Calu3 (cell line): ENCODE measurements at regions not wholly inside any gene's neighbourhood (a gene's known extent, or its start where the extent isn't known, plus 50 kb on each side); places are given as distances from the start of the nearest gene placed in this dataset.
A peak's percentile ranks its signal among the peaks of the same experiment; 100 is the strongest.

Experiments
- BruUV-seq: library from RNA; stranded (reverse); fragments of 400-500 nt; replicated peaks from 2 replicates; lab custom pipeline; 2021; lab: Mats Ljungman, UMichigan
- CTCF ChIA-PET: fragments of 300-600 bp; sonication (Branson Sonifier 250); formaldehyde crosslinking; loops from one replicate; lab custom pipeline; 2022; ENCODE audit warnings: antibody characterized with exemption; lab: Charles Lee
- DNase-seq: peaks from one replicate; pipeline ENCODE4 v3.0.0; 2022
- H3K27ac Mint-ChIP-seq: one replicate; pipeline ENCODE4 v1.8.0; 2022; ENCODE audit warnings: mixed read lengths; ENCODE audit not compliant: unreplicated experiment
- H3K27me3 Mint-ChIP-seq: one replicate; pipeline ENCODE4 v1.8.0; 2022; ENCODE audit warnings: mixed read lengths; ENCODE audit not compliant: unreplicated experiment
- H3K36me3 Mint-ChIP-seq: one replicate; pipeline ENCODE4 v1.8.0; 2022; ENCODE audit warnings: mild to moderate bottlenecking, moderate library complexity, mixed read lengths; ENCODE audit not compliant: insufficient read depth, unreplicated experiment
- H3K4me1 Mint-ChIP-seq: one replicate; pipeline ENCODE4 v1.8.0; 2022; ENCODE audit warnings: mild to moderate bottlenecking, low read depth, mixed read lengths; ENCODE audit not compliant: unreplicated experiment
- H3K4me3 Mint-ChIP-seq: one replicate; pipeline ENCODE4 v1.8.0; 2022; ENCODE audit warnings: mild to moderate bottlenecking, low read depth, moderate library complexity, mixed read lengths; ENCODE audit not compliant: unreplicated experiment
- H3K9me3 Mint-ChIP-seq: one replicate; pipeline ENCODE4 v1.8.0; 2022; ENCODE audit warnings: low read depth, mixed read lengths; ENCODE audit not compliant: unreplicated experiment
- intact Hi-C: fragments of 100-400 bp; cut with micrococcal nuclease; formaldehyde crosslinking; loops from one replicate; pipeline ENCODE4 v1.10.0; 2022; ENCODE audit not compliant: unreplicated experiment
- TF ChIP-seq, protein P1 (sequence below): fragments of 200-600 bp; IDR thresholded peaks from one replicate; pipeline ENCODE4 v1.8.0; 2022; ENCODE audit warnings: antibody characterized with exemption; ENCODE audit not compliant: unreplicated experiment

DNA sequence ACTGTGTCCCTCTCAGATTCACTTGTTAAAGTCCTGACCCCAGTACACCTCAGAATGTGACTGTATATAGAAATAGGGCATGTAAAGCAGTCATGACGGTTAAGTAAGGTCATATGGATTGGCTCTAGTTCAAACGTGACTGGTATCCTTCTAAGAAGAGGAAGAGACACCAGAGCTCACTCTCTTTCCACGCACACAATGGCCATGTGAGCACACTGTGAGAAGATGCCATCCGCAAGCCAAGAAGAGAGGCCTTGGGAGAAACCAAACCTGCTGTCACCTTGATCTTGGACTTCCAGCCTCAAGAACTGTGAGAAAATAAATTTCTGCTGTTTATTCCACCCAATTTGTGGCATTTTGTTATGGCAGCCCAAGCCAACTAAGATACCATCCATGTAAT is 56.8 kb upstream of the IRF2BP2 start:
- Mint-ChIP-seq H3K4me3 (no peak overlapping the region), H3K36me3 (no peaks in the 10 kb centered on the region), H3K27ac (no peak overlapping the region), H3K4me1 (peaks cover 34% of the 10 kb centered on the region), H3K9me3 (peaks cover 4% of the 10 kb centered on the region), H3K27me3 (no peaks in the 10 kb centered on the region)
- intact Hi-C loops, result no loop called here
- DNase-seq, result no peak
- TF ChIP-seq, protein P1, sequence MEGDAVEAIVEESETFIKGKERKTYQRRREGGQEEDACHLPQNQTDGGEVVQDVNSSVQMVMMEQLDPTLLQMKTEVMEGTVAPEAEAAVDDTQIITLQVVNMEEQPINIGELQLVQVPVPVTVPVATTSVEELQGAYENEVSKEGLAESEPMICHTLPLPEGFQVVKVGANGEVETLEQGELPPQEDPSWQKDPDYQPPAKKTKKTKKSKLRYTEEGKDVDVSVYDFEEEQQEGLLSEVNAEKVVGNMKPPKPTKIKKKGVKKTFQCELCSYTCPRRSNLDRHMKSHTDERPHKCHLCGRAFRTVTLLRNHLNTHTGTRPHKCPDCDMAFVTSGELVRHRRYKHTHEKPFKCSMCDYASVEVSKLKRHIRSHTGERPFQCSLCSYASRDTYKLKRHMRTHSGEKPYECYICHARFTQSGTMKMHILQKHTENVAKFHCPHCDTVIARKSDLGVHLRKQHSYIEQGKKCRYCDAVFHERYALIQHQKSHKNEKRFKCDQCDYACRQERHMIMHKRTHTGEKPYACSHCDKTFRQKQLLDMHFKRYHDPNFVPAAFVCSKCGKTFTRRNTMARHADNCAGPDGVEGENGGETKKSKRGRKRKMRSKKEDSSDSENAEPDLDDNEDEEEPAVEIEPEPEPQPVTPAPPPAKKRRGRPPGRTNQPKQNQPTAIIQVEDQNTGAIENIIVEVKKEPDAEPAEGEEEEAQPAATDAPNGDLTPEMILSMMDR, result no peak
- BruUV-seq, result no TSS peak
- CTCF ChIA-PET, result no interaction called here

DNA sequence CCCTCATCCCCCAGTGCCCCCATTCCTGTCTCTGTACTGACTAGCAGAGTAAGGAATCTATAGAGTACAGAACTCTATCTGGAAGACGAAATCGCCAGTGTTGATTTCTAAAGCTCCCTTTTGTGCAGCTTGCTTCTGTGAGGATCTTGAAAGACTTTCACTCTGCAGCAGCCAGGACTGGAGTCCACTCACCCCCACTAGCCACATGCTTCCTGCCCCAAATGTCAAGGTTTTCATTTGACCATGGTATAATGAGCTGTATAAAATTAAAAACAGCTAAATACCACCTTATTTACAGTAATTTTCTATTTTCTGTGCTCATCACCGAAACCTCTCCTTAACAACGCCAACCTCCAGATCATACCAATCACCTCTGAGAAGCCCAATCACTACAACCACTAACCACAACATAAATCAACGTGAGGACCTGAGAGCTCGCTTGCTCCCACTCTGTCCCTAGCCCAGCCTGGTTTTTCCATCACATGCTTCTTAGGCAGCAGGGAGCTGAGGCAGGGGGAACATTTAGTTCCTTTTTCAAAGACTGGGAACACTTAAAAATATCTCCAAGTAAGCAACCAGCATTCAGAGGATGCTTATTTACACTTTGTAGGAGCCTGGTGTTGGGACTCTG is 56.1 kb upstream of the IRF2BP2 start:
- H3K27ac Mint-ChIP-seq, result no peak overlapping the region
- TF ChIP-seq, protein P1, result no peak
- H3K36me3 Mint-ChIP-seq, result no peaks in the 10 kb centered on the region
- peaks cover 4% of the 10 kb centered on the region for H3K9me3 Mint-ChIP-seq
- intact Hi-C loops, result no loop called here
- BruUV-seq, result no TSS peak
- no peak overlapping the region for H3K4me3 Mint-ChIP-seq
- CTCF ChIA-PET, result interaction anchor here (0.6 kb wide), 1 partner anchor 9 kb away, joined by 3 read pairs; no protein-coding TSS in a partner anchor
- DNase-seq, result no peak
- H3K4me1 Mint-ChIP-seq, result peaks cover 34% of the 10 kb centered on the region
- H3K27me3 Mint-ChIP-seq, result no peaks in the 10 kb centered on the region

DNA sequence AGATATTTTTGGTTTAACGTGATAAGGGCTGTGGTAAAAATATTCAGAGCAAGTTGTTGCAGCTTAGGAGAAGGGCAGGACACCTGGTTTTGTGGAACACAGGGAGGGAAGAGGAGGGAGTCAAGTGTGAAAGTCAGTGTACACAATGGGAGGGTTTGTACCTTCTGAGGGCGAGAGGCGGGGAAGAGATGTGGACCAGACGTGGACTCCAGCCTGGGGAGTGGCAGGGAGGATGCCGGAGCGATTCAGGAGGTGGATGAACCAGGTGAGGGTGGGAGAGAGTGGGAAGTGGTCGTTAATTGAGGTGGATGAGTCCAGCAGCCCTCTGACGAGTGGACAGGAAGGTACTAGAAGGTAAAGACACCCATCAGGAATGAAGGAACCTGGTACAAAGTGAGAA is 52.2 kb upstream of the IRF2BP2 start:
- TF ChIP-seq, protein P1, result no peak
- Mint-ChIP-seq H3K27me3 (no peaks in the 10 kb centered on the region), H3K9me3 (peaks cover 4% of the 10 kb centered on the region), H3K4me1 (peaks cover 59% of the 10 kb centered on the region), H3K36me3 (no peaks in the 10 kb centered on the region), H3K27ac (peak overlapping the region; percentile 7), H3K4me3 (no peak overlapping the region)
- CTCF ChIA-PET, result no interaction called here
- no TSS peak for BruUV-seq
- intact Hi-C loops, result no loop called here
- no peak for DNase-seq

DNA sequence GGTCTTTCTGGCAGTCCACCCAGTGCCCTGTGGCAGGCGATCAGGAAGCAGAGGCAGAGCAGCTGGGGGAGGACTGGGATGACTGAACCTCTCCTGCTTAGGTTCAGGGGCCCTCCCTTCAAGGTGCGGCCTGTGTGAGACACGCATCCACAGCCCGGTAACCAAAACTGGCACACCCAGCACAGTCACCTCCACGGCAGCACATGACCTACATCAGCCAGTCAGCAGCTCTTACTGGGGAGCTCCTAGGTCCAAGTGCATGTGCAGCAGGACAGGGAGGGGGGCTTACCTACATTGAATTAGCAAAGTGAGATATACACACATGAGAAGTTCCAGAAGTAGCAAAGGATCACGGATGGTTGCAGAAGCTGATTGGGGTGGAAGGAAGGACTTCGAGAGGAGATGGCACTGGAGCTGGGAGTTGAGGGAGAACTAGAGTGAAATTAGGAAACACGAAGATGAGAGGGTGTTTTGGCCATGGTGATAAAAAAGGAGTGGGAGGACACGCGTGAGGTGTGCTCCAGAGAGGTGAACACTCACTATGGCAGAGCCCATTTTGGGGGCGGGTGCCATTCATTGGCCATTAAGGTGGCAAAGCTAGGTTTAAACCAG is 51.4 kb upstream of the IRF2BP2 start:
- TF ChIP-seq, protein P1, result no peak
- CTCF ChIA-PET, result no interaction called here
- Mint-ChIP-seq H3K9me3 (peaks cover 4% of the 10 kb centered on the region), H3K27me3 (no peaks in the 10 kb centered on the region), H3K4me3 (no peak overlapping the region), H3K27ac (peak overlapping the region; percentile 7), H3K36me3 (no peaks in the 10 kb centered on the region), H3K4me1 (peaks cover 66% of the 10 kb centered on the region)
- BruUV-seq, result no TSS peak
- DNase-seq, result peak; percentile 28
- intact Hi-C loops, result no loop called here
